ENCODE measurements at regions not wholly inside any gene's neighbourhood (a gene's known extent, or its start where the extent isn't known, plus 50 kb on each side); places are given as distances from the start of the nearest gene placed in this dataset.

DNA sequence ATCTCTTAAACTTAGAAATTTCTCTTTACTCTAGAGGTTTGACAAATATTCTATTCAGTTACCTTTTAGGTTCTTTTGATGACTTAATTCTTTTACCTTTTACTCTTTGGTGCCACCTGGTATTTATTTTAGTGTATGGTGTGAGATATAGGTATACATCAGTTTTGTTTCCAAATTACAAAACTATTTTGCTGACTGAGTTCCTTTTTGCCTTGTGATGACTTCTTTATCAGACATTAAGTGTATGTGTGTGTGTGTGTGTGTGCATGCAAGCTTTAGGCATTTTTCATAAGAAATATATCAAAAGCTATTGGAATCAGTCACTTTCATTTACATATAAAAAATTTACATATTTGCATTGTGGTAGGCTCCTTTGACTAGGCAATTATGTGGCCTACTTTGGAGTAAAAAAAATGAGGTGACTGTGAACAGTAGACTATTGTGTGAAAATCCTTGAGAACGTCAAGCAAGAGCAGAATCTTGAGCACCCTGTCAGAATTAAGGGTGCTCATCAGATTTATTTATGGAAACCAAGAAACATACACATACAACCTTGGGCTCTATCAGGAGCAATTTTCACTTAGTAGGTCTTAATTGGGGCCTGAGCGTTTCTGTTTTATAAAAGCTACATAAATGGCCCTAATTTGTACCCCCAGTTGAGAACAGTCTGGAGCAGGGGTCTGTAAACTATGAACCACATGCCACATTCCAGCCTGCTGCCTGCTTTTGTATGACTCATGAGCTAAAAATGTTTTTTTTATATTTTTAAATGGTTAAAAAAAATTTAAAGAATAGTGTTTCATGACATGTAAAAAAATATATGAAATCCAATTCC is 415.9 kb downstream of the SLC4A3 start:
- Histone ChIP-seq H3K9me3 (no peaks in the 10 kb centered on the region), H3K36me3 (no peaks in the 10 kb centered on the region), H3K27ac (no peak overlapping the region), H3K4me1 (no peaks in the 10 kb centered on the region), H3K27me3 (no peaks in the 10 kb centered on the region), H3K4me3 (no peak overlapping the region)
- 47 to 57% methylated on average over 2 of the region's 2 CpGs for WGBS, 2 donors (ENCODE audit: low coverage in 1 of 2)
- in situ Hi-C loops (cut with MboI; ENCODE audit: low pct_ligation_motif_present in 1 of 4, low pct_unique_long_range_greater_than_20kb in 1 of 4, low sequenced_read_pairs in 3 of 4) (no loop called here), intact Hi-C loops (cut with DNase I; ENCODE audit: low total_unique reads) (no loop called here)
- no peak for TF ChIP-seq POLR2A (IDR thresholded peaks at IDR 0.05)
- TF ChIP-seq EP300 (IDR thresholded peaks at IDR 0.05; ENCODE audit: low read depth), result no peak
- TF ChIP-seq, protein P1, sequence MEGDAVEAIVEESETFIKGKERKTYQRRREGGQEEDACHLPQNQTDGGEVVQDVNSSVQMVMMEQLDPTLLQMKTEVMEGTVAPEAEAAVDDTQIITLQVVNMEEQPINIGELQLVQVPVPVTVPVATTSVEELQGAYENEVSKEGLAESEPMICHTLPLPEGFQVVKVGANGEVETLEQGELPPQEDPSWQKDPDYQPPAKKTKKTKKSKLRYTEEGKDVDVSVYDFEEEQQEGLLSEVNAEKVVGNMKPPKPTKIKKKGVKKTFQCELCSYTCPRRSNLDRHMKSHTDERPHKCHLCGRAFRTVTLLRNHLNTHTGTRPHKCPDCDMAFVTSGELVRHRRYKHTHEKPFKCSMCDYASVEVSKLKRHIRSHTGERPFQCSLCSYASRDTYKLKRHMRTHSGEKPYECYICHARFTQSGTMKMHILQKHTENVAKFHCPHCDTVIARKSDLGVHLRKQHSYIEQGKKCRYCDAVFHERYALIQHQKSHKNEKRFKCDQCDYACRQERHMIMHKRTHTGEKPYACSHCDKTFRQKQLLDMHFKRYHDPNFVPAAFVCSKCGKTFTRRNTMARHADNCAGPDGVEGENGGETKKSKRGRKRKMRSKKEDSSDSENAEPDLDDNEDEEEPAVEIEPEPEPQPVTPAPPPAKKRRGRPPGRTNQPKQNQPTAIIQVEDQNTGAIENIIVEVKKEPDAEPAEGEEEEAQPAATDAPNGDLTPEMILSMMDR (IDR thresholded peaks at IDR 0.05), result no peak
- no peak for TF ChIP-seq POLR2AphosphoS5 (IDR thresholded peaks at IDR 0.05)
- DNase-seq, result no peak

DNA sequence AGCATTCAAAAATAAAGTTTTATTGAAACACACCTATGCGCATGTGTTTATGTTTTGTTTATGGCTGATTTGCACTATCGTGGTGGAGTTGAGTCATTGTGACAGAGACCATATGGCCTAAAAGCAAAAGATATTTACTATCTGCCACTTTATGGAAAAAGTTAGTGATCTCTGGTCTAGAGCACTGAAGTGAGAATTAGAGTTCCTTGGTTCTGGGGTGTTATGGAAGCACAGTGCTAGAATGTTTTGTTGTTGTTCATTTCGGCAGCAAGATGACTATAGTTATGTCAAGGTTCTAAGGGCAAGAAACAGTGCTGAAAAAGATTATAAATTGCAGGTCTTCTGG is 416.5 kb downstream of the SLC4A3 start:
- H3K36me3 ChIP-seq, result no peaks in the 10 kb centered on the region
- intact Hi-C loops (cut with DNase I; ENCODE audit: low total_unique reads), result no loop called here
- H3K4me3 ChIP-seq, result no peak overlapping the region
- in situ Hi-C loops (cut with MboI; ENCODE audit: low pct_ligation_motif_present in 1 of 4, low pct_unique_long_range_greater_than_20kb in 1 of 4, low sequenced_read_pairs in 3 of 4), result no loop called here
- H3K9me3 ChIP-seq, result no peaks in the 10 kb centered on the region
- WGBS, 2 donors (ENCODE audit: low coverage in 1 of 2), result 58 to 76% methylated on average over 3 of the region's 3 CpGs
- TF ChIP-seq POLR2AphosphoS5 (IDR thresholded peaks at IDR 0.05), result no peak
- no peak for TF ChIP-seq POLR2A (IDR thresholded peaks at IDR 0.05)
- TF ChIP-seq EP300 (IDR thresholded peaks at IDR 0.05; ENCODE audit: low read depth), result no peak
- TF ChIP-seq, protein P1 (IDR thresholded peaks at IDR 0.05), result no peak
- no peaks in the 10 kb centered on the region for H3K27me3 ChIP-seq
- no peak overlapping the region for H3K27ac ChIP-seq
- no peaks in the 10 kb centered on the region for H3K4me1 ChIP-seq
- no peak for DNase-seq

DNA sequence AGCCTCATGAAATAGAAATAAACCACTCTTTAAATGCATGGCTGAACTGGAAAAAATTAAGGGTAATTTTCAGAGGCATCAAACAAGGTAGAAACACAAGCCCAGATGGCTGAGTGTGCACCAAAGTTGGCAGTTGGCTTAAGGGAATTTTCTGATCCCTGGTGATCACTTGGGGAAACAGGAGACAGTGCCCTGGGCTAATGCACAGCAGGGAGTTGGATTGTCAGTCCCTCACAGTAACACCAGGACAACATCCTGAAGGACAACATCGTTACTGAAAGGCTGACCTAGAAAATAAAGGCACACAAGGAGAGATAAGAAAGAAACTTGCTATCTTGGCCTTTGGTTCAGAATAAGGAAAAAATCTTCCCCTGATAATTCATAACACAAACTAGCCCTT is 417.0 kb downstream of the SLC4A3 start:
- WGBS, 2 donors (ENCODE audit: low coverage in 1 of 2), result 17 to 32% methylated on average over 1 of the region's 1 CpG
- no peak for TF ChIP-seq POLR2A (IDR thresholded peaks at IDR 0.05)
- TF ChIP-seq, protein P1 (IDR thresholded peaks at IDR 0.05), result no peak
- no peak for TF ChIP-seq POLR2AphosphoS5 (IDR thresholded peaks at IDR 0.05)
- TF ChIP-seq EP300 (IDR thresholded peaks at IDR 0.05; ENCODE audit: low read depth), result no peak
- H3K4me3 ChIP-seq, result no peak overlapping the region
- no peaks in the 10 kb centered on the region for H3K27me3 ChIP-seq
- no peaks in the 10 kb centered on the region for H3K4me1 ChIP-seq
- intact Hi-C loops (cut with DNase I; ENCODE audit: low total_unique reads) (no loop called here), in situ Hi-C loops (cut with MboI; ENCODE audit: low pct_ligation_motif_present in 1 of 4, low pct_unique_long_range_greater_than_20kb in 1 of 4, low sequenced_read_pairs in 3 of 4) (no loop called here)
- H3K9me3 ChIP-seq, result no peaks in the 10 kb centered on the region
- no peak overlapping the region for H3K27ac ChIP-seq
- no peak for DNase-seq
- no peaks in the 10 kb centered on the region for H3K36me3 ChIP-seq

- Histone ChIP-seq H3K27me3 (no peaks in the 10 kb centered on the region), H3K27ac (no peak overlapping the region), H3K36me3 (no peaks in the 10 kb centered on the region), H3K9me3 (no peaks in the 10 kb centered on the region), H3K4me1 (no peaks in the 10 kb centered on the region), H3K4me3 (no peak overlapping the region)
- whole genome bisulfite sequencing, 2 donors (ENCODE audit: low coverage in 1 of 2), result 71 to 85% methylated on average over 2 of the region's 2 CpGs
- DNase-seq, result no peak
- no peak for TF ChIP-seq EP300 (IDR thresholded peaks at IDR 0.05; ENCODE audit: low read depth)
- in situ Hi-C loops (cut with MboI; ENCODE audit: low pct_ligation_motif_present in 1 of 4, low pct_unique_long_range_greater_than_20kb in 1 of 4, low sequenced_read_pairs in 3 of 4), result no loop called here
- intact Hi-C loops (cut with DNase I; ENCODE audit: low total_unique reads), result no loop called here
Observed at GRCh38 chr2:220046507-220046906, 419.1 kb downstream of the SLC4A3 start.

- no peak for DNase-seq
- no peaks in the 10 kb centered on the region for H3K4me1 ChIP-seq
- intact Hi-C loops (cut with DNase I; ENCODE audit: low total_unique reads) (no loop called here), in situ Hi-C loops (cut with MboI; ENCODE audit: low pct_ligation_motif_present in 1 of 4, low pct_unique_long_range_greater_than_20kb in 1 of 4, low sequenced_read_pairs in 3 of 4) (no loop called here)
- WGBS, 2 donors (ENCODE audit: low coverage in 1 of 2), result 66 to 68% methylated on average over 3 of the region's 3 CpGs
- no peaks in the 10 kb centered on the region for H3K9me3 ChIP-seq
- H3K27me3 ChIP-seq, result no peaks in the 10 kb centered on the region
- H3K4me3 ChIP-seq, result no peak overlapping the region
- TF ChIP-seq POLR2AphosphoS5 (IDR thresholded peaks at IDR 0.05) (no peak), POLR2A (IDR thresholded peaks at IDR 0.05) (no peak), EP300 (IDR thresholded peaks at IDR 0.05; ENCODE audit: low read depth) (no peak)
- TF ChIP-seq, protein P1 (IDR thresholded peaks at IDR 0.05), result no peak
- H3K27ac ChIP-seq, result no peak overlapping the region
- no peaks in the 10 kb centered on the region for H3K36me3 ChIP-seq
Observed at GRCh38 chr2:220051716-220052115, 424.3 kb downstream of the SLC4A3 start.

Data from transverse colon (tissue), 4 donors.